Ascending aorta (tissue), 2 donors: ENCODE measurements at regions not wholly inside any gene's neighbourhood (a gene's known extent, or its start where the extent isn't known, plus 50 kb on each side); places are given as distances from the start of the nearest gene placed in this dataset.

Experiments used
- DNase-seq, 2 donors: peaks; one replicate each; pipeline ENCODE4 v3.0.0-alpha.2; 2019; ENCODE audit warnings: low spot score in 2 of 2
- H3K27ac ChIP-seq, 2 donors: fragments of 200-600 bp; sonication (generic); one replicate each; pipeline ENCODE4 v1.5.1; 2016 to 2017; ENCODE audit warnings: mild to moderate bottlenecking in 1 of 2
- H3K27me3 ChIP-seq: fragments of 200-600 bp; sonication (generic); one replicate; pipeline ENCODE4 v1.5.1; 2017
- H3K36me3 ChIP-seq, 2 donors: fragments of 200-600 bp; sonication (generic); one replicate each; pipeline ENCODE4 v1.5.1; 2016
- H3K4me1 ChIP-seq, 2 donors: fragments of 200-600 bp; sonication (generic); one replicate each; pipeline ENCODE4 v1.5.1; 2016 to 2017; ENCODE audit warnings: mild to moderate bottlenecking in 1 of 2
- H3K4me3 ChIP-seq, 2 donors: fragments of 200-600 bp; sonication (generic); one replicate each; pipeline ENCODE4 v1.5.1; 2016 to 2017; ENCODE audit warnings: mild to moderate bottlenecking in 1 of 2
- H3K9me3 ChIP-seq, 2 donors: fragments of 200-600 bp; sonication (generic); one replicate each; pipeline ENCODE4 v1.5.1; 2016
- CTCF ChIP-seq, 3 experiments: fragments of 200-600 bp in 2 of 3; fragments of 450-650 bp in 1 of 3; sonication (generic) in 2 of 3; IDR thresholded peaks; one replicate each; pipeline ENCODE4 v1.5.1; 2016 to 2019; ENCODE audit warnings: antibody characterized with exemption in 3 of 3, mild to moderate bottlenecking in 1 of 3, moderate library complexity in 1 of 3
- intact Hi-C: fragments of 100-400 bp; cut with DNase I; formaldehyde crosslinking; loops from one replicate; pipeline ENCODE4 v1.15.1; 2023

GRCh38 chr17:83014297-83014696, 65.1 kb upstream of the METRNL start:
- TF ChIP-seq CTCF (IDR thresholded peaks at IDR 0.05) = no peak

GRCh38 chr17:83014940-83015910, 64.2 kb upstream of the METRNL start:
- intact Hi-C loops = loop anchor here (10.0 kb wide), 1 partner anchor 220 kb away; no protein-coding TSS in a partner anchor
- H3K4me3 ChIP-seq = no peak overlapping the region
- DNase-seq = no peak
- H3K27me3 ChIP-seq = no peaks in the 10 kb centered on the region
- no peak overlapping the region for H3K27ac ChIP-seq
- no peak for TF ChIP-seq CTCF (IDR thresholded peaks at IDR 0.05)
- H3K36me3 ChIP-seq = no peaks in the 10 kb centered on the region
- no peaks in the 10 kb centered on the region for H3K9me3 ChIP-seq
- H3K4me1 ChIP-seq = no peaks in the 10 kb centered on the region

More at GRCh38 chr17:83014297-83014696, 65.1 kb upstream of the METRNL start:
- no peaks in the 10 kb centered on the region for H3K27me3 ChIP-seq
- intact Hi-C loops = loop anchor here (10.0 kb wide), 1 partner anchor 219 kb away; no protein-coding TSS in a partner anchor
- no peaks in the 10 kb centered on the region for H3K4me1 ChIP-seq
- H3K4me3 ChIP-seq = no peak overlapping the region
- no peak overlapping the region for H3K27ac ChIP-seq
- DNase-seq = no peak
- H3K9me3 ChIP-seq = no peaks in the 10 kb centered on the region
- H3K36me3 ChIP-seq = no peaks in the 10 kb centered on the region

- Histone ChIP-seq H3K27ac (no peak overlapping the region), H3K9me3 (no peaks in the 10 kb centered on the region), H3K4me1 (no peaks in the 10 kb centered on the region), H3K36me3 (no peaks in the 10 kb centered on the region), H3K27me3 (no peaks in the 10 kb centered on the region), H3K4me3 (no peak overlapping the region)
- intact Hi-C loops = loop anchor here (10.0 kb wide), 1 partner anchor 224 kb away; no protein-coding TSS in a partner anchor
- no peak for TF ChIP-seq CTCF (IDR thresholded peaks at IDR 0.05)
- DNase-seq = peak in 1 of 2 donors; percentile 55
These were observed 60.7 kb upstream of the METRNL start for GRCh38 chr17:83018658-83019193.

GRCh38 chr17:83019376-83019775, 60.0 kb upstream of the METRNL start:
- H3K4me3 ChIP-seq = no peak overlapping the region
- no peak for DNase-seq
- TF ChIP-seq CTCF (IDR thresholded peaks at IDR 0.05) = no peak
- H3K36me3 ChIP-seq = no peaks in the 10 kb centered on the region
- no peaks in the 10 kb centered on the region for H3K9me3 ChIP-seq
- H3K4me1 ChIP-seq = no peaks in the 10 kb centered on the region
- H3K27me3 ChIP-seq = no peaks in the 10 kb centered on the region
- H3K27ac ChIP-seq = no peak overlapping the region
- intact Hi-C loops = loop anchor here (10.0 kb wide), 1 partner anchor 225 kb away; no protein-coding TSS in a partner anchor

- TF ChIP-seq CTCF (IDR thresholded peaks at IDR 0.05) = no peak
- Histone ChIP-seq H3K9me3 (no peaks in the 10 kb centered on the region), H3K27ac (no peak overlapping the region), H3K4me3 (no peak overlapping the region), H3K36me3 (no peaks in the 10 kb centered on the region), H3K4me1 (no peaks in the 10 kb centered on the region), H3K27me3 (no peaks in the 10 kb centered on the region)
- DNase-seq = no peak
- intact Hi-C loops = no loop called here
These were observed 55.0 kb upstream of the METRNL start for GRCh38 chr17:83024218-83024971.
